GM12801 (cell line): ENCODE measurements at regions not wholly inside any gene's neighbourhood (a gene's known extent, or its start where the extent isn't known, plus 50 kb on each side); places are given as distances from the start of the nearest gene placed in this dataset.

ENCODE experiments used
- TF ChIP-seq, protein P1 (sequence below): IDR thresholded peaks from one replicate; pipeline ENCODE4 v1.5.1; 2011; ENCODE audit warnings: control low read depth; ENCODE audit not compliant: insufficient read length; ENCODE audit errors: extremely low read depth

DNA sequence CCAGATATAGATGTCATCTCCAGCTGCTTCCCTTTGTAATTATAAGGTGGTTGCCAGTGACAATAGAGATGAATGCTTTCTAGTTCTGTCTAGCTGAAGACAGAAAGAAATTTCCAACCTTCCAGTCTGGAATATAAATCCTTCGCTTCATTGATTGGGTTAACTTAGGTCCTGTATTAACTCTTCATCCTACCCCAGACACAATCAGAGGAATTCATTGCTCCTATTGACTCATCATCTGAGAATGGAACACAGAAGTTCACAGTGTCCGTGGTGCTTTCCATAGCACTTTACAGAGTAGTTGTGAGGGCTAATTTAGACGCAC lies 241.4 kb downstream of the NFKBIZ start:
- TF ChIP-seq, protein P1, sequence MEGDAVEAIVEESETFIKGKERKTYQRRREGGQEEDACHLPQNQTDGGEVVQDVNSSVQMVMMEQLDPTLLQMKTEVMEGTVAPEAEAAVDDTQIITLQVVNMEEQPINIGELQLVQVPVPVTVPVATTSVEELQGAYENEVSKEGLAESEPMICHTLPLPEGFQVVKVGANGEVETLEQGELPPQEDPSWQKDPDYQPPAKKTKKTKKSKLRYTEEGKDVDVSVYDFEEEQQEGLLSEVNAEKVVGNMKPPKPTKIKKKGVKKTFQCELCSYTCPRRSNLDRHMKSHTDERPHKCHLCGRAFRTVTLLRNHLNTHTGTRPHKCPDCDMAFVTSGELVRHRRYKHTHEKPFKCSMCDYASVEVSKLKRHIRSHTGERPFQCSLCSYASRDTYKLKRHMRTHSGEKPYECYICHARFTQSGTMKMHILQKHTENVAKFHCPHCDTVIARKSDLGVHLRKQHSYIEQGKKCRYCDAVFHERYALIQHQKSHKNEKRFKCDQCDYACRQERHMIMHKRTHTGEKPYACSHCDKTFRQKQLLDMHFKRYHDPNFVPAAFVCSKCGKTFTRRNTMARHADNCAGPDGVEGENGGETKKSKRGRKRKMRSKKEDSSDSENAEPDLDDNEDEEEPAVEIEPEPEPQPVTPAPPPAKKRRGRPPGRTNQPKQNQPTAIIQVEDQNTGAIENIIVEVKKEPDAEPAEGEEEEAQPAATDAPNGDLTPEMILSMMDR = no peak

DNA sequence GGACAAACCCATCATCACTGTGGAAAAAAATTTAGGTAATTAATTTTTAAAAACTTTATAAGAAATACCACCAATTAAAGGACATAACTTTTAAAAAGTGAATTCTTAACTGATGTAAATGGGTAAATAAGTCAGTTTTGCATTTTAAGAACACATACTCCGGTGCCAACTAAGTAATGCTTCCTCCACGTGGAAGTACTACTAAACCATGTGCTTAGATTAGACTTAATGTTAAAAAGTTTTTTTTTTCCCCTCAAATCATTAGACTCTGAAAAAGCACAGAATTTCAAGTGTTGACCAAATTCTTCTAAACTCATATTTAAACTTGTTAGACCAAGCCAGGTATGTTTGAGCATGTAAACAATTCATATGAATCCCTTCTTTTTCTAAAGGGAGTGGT lies 242.0 kb downstream of the NFKBIZ start:
- TF ChIP-seq, protein P1 = no peak

DNA sequence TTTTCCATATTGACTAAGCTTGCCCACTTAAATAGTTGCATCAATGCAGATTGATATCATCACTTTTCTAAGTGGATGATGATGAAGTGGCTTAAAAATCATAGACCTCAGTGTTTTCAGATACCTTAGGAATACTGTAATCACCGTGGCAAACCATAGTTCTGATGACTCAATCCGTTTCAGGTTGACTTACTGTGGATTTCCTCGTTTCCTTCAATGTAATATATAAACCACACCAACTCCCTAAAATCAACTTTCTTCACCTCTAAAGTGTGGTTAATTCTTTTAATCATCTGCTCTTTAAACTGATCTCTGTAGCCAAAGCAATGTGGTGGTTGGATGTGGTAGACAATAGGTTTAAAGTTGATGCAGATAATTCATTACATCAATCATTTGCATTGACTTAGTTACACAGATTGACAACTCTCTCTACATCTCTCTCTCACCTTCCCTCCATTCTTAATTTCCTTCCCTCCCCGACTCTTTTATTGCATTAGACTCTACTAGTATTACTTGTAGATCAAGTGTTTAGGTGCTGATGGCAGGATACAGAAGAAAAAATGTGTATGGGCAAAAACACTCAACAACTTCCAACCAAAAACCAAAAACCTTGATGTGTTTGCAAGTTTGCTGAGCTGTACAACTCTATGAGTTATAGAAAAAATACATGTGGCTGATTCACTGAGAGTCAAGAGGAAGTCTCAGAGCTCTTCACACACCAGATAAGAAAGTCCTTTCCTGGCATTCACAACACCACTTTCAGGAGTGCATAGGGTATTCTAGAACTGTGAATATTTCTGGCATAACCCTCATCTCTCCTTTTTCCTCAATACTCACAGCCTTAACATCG lies 243.5 kb downstream of the NFKBIZ start:
- TF ChIP-seq, protein P1 = no peak

DNA sequence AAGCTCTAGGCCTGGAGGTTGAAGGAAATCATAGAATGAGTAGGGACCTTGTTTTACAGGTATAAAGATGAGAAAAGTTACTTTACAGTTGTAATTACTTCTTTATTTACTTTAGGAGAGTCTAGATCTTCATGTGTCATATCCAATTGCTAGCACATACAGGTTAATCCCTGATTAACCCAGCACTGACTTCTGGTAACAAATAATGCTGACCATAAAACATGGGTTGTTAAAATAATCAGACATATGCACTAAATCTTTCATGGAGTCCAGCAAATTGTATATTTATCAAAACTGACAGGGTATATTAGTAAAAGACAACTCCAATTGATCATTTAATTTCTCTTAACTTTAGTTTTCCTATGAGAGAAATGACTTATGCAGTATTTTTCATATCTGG lies 245.2 kb downstream of the NFKBIZ start:
- TF ChIP-seq, protein P1 = no peak

DNA sequence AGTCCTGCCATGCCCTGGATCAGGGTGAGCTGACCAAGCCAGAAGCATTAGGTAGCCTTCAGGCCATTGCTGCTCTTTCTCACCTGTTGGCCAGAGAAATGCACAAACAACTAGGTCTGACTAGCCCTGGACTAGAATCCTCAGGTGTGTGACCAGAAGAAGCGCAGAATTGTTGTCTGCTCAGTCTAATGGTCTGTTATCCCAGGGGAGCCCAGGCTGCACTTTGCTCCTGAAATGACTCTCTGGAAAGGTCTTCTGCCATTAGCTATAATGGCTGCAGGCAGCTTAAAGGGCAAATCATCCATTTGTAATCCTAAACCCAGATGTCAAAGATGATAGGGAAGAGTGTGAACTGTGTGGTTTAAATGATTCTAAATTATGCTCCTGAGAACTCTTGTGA lies 246.1 kb downstream of the NFKBIZ start:
- TF ChIP-seq, protein P1 = no peak

DNA sequence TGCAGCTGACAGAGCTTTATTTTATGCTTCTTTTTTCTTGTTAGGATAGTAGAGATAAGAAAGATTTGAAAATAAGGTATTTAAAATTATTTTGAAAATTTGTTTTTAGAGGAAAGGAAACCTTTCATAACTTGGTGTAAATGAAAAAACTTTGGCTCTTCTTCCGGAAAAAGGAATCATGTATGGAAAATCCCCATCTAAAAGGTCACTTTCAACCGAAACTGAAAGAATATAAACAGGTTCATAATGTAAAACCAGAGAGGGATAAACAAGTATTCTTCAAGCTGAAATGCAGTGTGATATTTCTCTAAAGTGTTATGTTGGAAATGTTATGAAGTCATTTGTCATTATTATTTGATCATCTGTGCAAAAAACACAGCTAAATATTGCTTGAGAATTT lies 246.8 kb downstream of the NFKBIZ start:
- TF ChIP-seq, protein P1 = no peak

DNA sequence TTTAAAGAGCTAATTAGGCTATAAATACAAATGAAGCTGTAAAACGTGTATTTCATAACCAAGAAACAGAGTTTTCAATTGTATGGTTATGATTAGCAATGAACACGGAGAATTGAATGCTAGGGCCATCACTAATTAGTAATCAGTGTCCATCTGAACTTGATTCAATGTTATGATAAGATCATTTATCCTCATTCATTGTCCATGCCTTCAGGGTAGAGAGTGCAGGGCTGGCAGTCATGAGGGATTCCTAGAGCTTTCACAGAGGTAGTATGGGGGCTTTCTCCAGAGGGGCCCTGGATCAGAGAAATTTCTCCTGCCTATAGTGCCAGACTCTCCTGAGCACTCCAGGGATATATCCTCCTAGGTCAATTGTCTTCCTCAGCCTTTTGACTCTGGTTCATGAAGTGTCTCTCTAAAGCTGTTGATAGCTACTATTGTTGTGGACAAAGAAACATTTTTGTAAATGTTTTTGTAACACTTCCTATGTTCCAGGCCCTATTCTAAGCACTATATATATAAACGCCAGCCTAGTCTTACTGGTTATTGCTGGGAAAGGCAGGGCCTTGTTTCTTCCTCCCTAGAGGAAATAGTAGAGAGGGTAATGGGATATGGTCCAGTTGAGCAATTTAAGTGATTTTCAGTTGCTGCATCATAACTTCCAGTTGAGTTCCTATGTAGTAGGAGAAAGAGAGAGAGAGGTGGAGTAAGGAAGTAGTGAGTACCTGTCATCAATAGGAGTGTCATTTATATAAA lies 249.0 kb downstream of the NFKBIZ start:
- TF ChIP-seq, protein P1 = no peak
